GM12878 (cell line): ENCODE measurements at regions not wholly inside any gene's neighbourhood (a gene's known extent, or its start where the extent isn't known, plus 50 kb on each side); places are given as distances from the start of the nearest gene placed in this dataset.

Experiments used
- ATAC-seq: fragments of 200-7000 bp; cut with Tn5 transposase; 3 replicates; pipeline ENCODE4 v1.9.1; 2020; ENCODE audit warnings: mild to moderate bottlenecking, moderate library complexity
- BruUV-seq: library from RNA; stranded (reverse); fragments of 400-500 nt; replicated peaks from 2 replicates; lab custom pipeline; 2021; lab: Mats Ljungman, UMichigan
- CTCF ChIA-PET: fragments of 300-600 bp; sonication (Branson Sonifier 250); formaldehyde crosslinking; extraction: SDS; loops from one replicate; lab custom pipeline; 2021; ENCODE audit warnings: inconsistent platforms; lab: Yijun Ruan, JAX
- POLR2A ChIA-PET: fragments of 350-600 bp; formaldehyde crosslinking; extraction: SDS; loops from one replicate; lab custom pipeline; 2021; ENCODE audit warnings: inconsistent platforms; lab: Charles Lee
- RAD21 ChIA-PET: fragments of 300-600 bp; sonication (Branson Sonifier 250); formaldehyde crosslinking; loops from one replicate; lab custom pipeline; 2023; ENCODE audit warnings: antibody characterized with exemption; ENCODE audit not compliant: unreplicated experiment; lab: Charles Lee
- SMC1A ChIA-PET: fragments of 300-600 bp; sonication (Branson Sonifier 250); formaldehyde crosslinking; loops from one replicate; lab custom pipeline; 2023; ENCODE audit not compliant: unreplicated experiment, uncharacterized antibody; lab: Charles Lee
- DNase-seq: peaks from one replicate; pipeline ENCODE4 v3.0.0-alpha.2; 2011; ENCODE audit warnings: low read depth, low spot score
- FAIRE-seq: peaks from 3 replicates; lab custom pipeline; 2011; peaks lifted over from hg19 to GRCh38; lab: Jason Lieb, UNC
- H2AFZ ChIP-seq: 2 replicates; pipeline ENCODE4 v1.6.0; 2011; ENCODE audit warnings: low read depth, low read length, control low read depth; ENCODE audit not compliant: control insufficient read depth
- H3K27ac ChIP-seq: 2 replicates; pipeline ENCODE4 v1.5.1; 2011; ENCODE audit warnings: control low read depth; ENCODE audit not compliant: control insufficient read depth, insufficient read depth
- H3K27me3 ChIP-seq, 2 experiments: replicated peaks in 1 of 2; 2 replicates each; pipeline versions ENCODE4 v1.6.0 to v1.6.1; 2011; ENCODE audit warnings: low read length in 1 of 2; ENCODE audit not compliant: control insufficient read depth in 2 of 2, insufficient read depth in 2 of 2
- H3K36me3 ChIP-seq, 2 experiments: 2 replicates each; pipeline ENCODE4 v1.5.1; 2011; ENCODE audit warnings: low read length in 1 of 2; ENCODE audit not compliant: control insufficient read depth in 2 of 2, insufficient read depth in 2 of 2
- H3K4me1 ChIP-seq: 2 replicates; pipeline ENCODE4 v1.6.1; 2011; ENCODE audit warnings: mild to moderate bottlenecking, low read length, moderate library complexity, mixed read lengths; ENCODE audit not compliant: control insufficient read depth, insufficient read depth
- H3K4me2 ChIP-seq: 2 replicates; pipeline ENCODE4 v1.6.0; 2011; ENCODE audit warnings: control low read depth; ENCODE audit not compliant: control insufficient read depth, insufficient read depth
- H3K4me3 ChIP-seq: fragments of 200-600 bp; sonication (generic); 2 replicates; pipeline ENCODE4 v1.5.1; 2016
- H3K79me2 ChIP-seq: 2 replicates; pipeline ENCODE4 v1.6.0; 2011; ENCODE audit warnings: low read length; ENCODE audit not compliant: control insufficient read depth, insufficient read depth
- H3K9ac ChIP-seq: 2 replicates; pipeline ENCODE4 v1.8.0; 2011; ENCODE audit warnings: low read length, control low read depth, mixed read lengths; ENCODE audit not compliant: control insufficient read depth, insufficient read depth
- H3K9me3 ChIP-seq: replicated peaks from 3 replicates; pipeline ENCODE4 v1.5.1; 2011; ENCODE audit warnings: mild to moderate bottlenecking, low read length; ENCODE audit not compliant: control insufficient read depth, insufficient read depth
- H4K20me1 ChIP-seq: 2 replicates; pipeline ENCODE4 v1.6.0; 2011; ENCODE audit not compliant: control insufficient read depth, insufficient read depth
- ASH2L ChIP-seq: fragments of 300-600, 200-600 bp; sonication (generic); IDR thresholded peaks from 2 replicates; pipeline ENCODE4 v1.6.1; 2017; ENCODE audit warnings: low read depth, mild to moderate bottlenecking, borderline replicate concordance
- ATF2 ChIP-seq: IDR thresholded peaks from 2 replicates; pipeline ENCODE4 v1.6.1; 2012; ENCODE audit warnings: low read length, inconsistent platforms
- E2F8 ChIP-seq: fragments of 450-650 bp; IDR thresholded peaks from 2 replicates; pipeline ENCODE4 v1.6.1; 2018; ENCODE audit warnings: mild to moderate bottlenecking, low read depth, moderate library complexity; ENCODE audit not compliant: partially characterized antibody
- FOS ChIP-seq: IDR thresholded peaks from 3 replicates; pipeline ENCODE4 v1.6.1; 2011; ENCODE audit warnings: borderline replicate concordance; ENCODE audit not compliant: insufficient read length; ENCODE audit errors: extremely low read depth
- FOXM1 ChIP-seq: IDR thresholded peaks from 2 replicates; pipeline ENCODE4 v1.6.1; 2012; ENCODE audit warnings: low read depth, mild to moderate bottlenecking, inconsistent platforms, low read length, moderate library complexity
- LARP7 ChIP-seq: fragments of 450-650 bp; IDR thresholded peaks from 2 replicates; pipeline ENCODE4 v1.6.1; 2017; ENCODE audit warnings: mild to moderate bottlenecking
- MLLT1 ChIP-seq: fragments of 450-650 bp; IDR thresholded peaks from 2 replicates; pipeline ENCODE4 v1.6.1; 2016; ENCODE audit warnings: mild to moderate bottlenecking
- MTA2 ChIP-seq: fragments of 450-650 bp; IDR thresholded peaks from 2 replicates; pipeline ENCODE4 v1.6.1; 2016; ENCODE audit warnings: low read depth, mild to moderate bottlenecking, moderate library complexity
- POU2F2 ChIP-seq: IDR thresholded peaks from 3 replicates; pipeline ENCODE4 v1.6.1; 2011; ENCODE audit warnings: low read depth, mild to moderate bottlenecking, low read length, borderline replicate concordance
- STAT1 ChIP-seq: fragments of 450-650 bp; conservative IDR thresholded peaks from 2 replicates; pipeline ENCODE4 v1.6.1; 2014; ENCODE audit warnings: antibody characterized with exemption, mild to moderate bottlenecking
- TARDBP ChIP-seq: IDR thresholded peaks from 2 replicates; pipeline ENCODE4 v1.6.1; 2016; ENCODE audit warnings: borderline replicate concordance
- YBX1 ChIP-seq: fragments of 450-650 bp; IDR thresholded peaks from 2 replicates; pipeline ENCODE4 v1.6.1; 2016; ENCODE audit warnings: antibody characterized with exemption
- WGBS: methylation state at CpG from one replicate; pipeline ENCODE4 v1.1.6; 2016; ENCODE audit warnings: low lambda C conversion rate; ENCODE audit not compliant: insufficient replicate concordance, insufficient coverage; ENCODE audit errors: missing lambda C conversion rate; 5-methylcytosine and 5-hydroxymethylcytosine counted together
- in situ Hi-C: fragments of 300-500 bp; cut with MboI; formaldehyde crosslinking; loops from 9 replicates; pipeline ENCODE4 v1.14.3; 2018; ENCODE audit warnings: mixed read lengths
- intact Hi-C: fragments of 100-400 bp; cut with micrococcal nuclease; formaldehyde crosslinking; loops from one replicate; pipeline ENCODE4 v1.14.2; 2022; ENCODE audit not compliant: unreplicated experiment
- TF ChIP-seq, protein P1 (sequence below): fragments of 450-650 bp; IDR thresholded peaks from 2 replicates; pipeline ENCODE4 v1.6.1; 2017; ENCODE audit warnings: mild to moderate bottlenecking, low read depth, inconsistent platforms; ENCODE audit not compliant: poor library complexity, severe bottlenecking

DNA sequence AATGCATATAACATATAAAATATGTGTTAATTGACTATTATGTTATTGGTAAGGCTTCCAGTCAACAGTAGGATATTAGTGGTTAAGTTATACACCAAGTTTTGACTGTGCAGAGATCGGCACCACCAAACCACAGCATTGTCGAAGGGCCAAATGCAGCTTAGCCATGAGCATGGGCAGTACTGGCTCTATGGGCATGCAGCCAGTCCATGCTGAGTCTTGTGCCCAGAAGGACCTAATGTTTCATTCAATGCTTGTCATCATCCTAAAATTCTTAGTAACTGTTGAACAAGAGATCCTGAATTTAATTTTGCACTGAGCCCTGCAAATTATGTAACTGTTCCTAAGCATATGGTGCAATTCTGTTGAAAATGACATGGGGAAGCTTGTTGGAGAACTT is 233.4 kb upstream of the HS3ST3A1 start:
- DNase-seq, result no peak
- ChIA-PET SMC1A (no interaction called here), POLR2A (no interaction called here), RAD21 (no interaction called here), CTCF (no interaction called here)
- intact Hi-C loops, result no loop called here
- Histone ChIP-seq H3K4me2 (no peak overlapping the region), H3K27ac (no peak overlapping the region), H3K27me3 (no peaks in the 10 kb centered on the region), H2AFZ (no peak overlapping the region), H3K4me1 (no peaks in the 10 kb centered on the region), H3K9ac (no peak overlapping the region), H3K9me3 (no peaks in the 10 kb centered on the region), H3K79me2 (no peaks in the 10 kb centered on the region), H3K36me3 (no peaks in the 10 kb centered on the region), H4K20me1 (no peaks in the 10 kb centered on the region), H3K4me3 (no peak overlapping the region)
- BruUV-seq, result no TSS peak
- TF ChIP-seq LARP7, result no peak
- no peak for TF ChIP-seq FOXM1
- no peak for TF ChIP-seq FOS
- TF ChIP-seq POU2F2, result no peak
- no peak for TF ChIP-seq ATF2
- no peak for TF ChIP-seq YBX1
- no peak for TF ChIP-seq TARDBP
- TF ChIP-seq STAT1, result no peak
- TF ChIP-seq, protein P1, sequence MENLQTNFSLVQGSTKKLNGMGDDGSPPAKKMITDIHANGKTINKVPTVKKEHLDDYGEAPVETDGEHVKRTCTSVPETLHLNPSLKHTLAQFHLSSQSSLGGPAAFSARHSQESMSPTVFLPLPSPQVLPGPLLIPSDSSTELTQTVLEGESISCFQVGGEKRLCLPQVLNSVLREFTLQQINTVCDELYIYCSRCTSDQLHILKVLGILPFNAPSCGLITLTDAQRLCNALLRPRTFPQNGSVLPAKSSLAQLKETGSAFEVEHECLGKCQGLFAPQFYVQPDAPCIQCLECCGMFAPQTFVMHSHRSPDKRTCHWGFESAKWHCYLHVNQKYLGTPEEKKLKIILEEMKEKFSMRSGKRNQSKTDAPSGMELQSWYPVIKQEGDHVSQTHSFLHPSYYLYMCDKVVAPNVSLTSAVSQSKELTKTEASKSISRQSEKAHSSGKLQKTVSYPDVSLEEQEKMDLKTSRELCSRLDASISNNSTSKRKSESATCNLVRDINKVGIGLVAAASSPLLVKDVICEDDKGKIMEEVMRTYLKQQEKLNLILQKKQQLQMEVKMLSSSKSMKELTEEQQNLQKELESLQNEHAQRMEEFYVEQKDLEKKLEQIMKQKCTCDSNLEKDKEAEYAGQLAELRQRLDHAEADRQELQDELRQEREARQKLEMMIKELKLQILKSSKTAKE, result no peak
- no peak for TF ChIP-seq ASH2L
- no peak for TF ChIP-seq E2F8
- TF ChIP-seq MTA2, result no peak
- TF ChIP-seq MLLT1, result no peak
- FAIRE-seq, result no peak
- 41% methylated on average over 2 of the region's 2 CpGs for WGBS
- no peak for ATAC-seq
- in situ Hi-C loops, result no loop called here
